ENCODE measurements at regions not wholly inside any gene's neighbourhood (a gene's known extent, or its start where the extent isn't known, plus 50 kb on each side); places are given as distances from the start of the nearest gene placed in this dataset.
A peak's percentile ranks its signal among the peaks of the same experiment; 100 is the strongest.

DNA sequence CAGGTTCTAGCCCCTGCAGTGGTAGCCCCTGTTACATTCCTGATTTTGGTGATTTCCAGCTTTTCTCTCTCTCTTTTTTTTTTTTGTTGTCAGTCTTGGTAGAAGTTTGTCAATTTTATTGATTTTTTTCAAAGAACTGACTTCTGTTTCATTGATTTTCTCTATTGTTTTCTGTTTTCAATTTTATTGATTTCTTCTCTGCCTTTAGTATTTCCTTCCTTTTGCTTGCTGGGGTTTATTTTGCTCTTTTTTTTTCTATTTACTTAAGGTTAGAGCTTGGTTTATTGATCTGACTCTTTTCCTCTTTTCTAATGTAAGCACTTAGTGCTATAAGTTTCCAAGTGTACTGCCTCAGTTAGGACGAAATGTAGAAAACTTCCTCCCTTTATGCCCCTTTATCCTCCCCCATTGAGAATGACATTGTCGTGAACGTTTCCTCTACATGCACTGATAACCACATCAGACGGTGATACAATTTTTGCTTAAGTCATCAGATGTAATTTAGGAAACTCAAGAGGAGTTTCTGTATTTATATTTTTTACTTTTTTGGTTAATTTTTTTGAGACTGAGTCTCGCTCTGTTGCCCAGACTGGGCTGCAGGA, 81.1 kb upstream of the HS6ST1 start:
- TF ChIP-seq CTCF (IDR thresholded peaks at IDR 0.05) = no peak
- Histone ChIP-seq H3K27me3 (ENCODE audit: insufficient read depth in 3 of 3, low read length in 2 of 3) (no peaks in the 10 kb centered on the region), H3K4me1 (no peaks in the 10 kb centered on the region), H3K9me3 (no peaks in the 10 kb centered on the region), H3K36me3 (ENCODE audit: insufficient read depth in 1 of 2, low read depth in 1 of 2) (no peaks in the 10 kb centered on the region), H3K4me3 (no peak overlapping the region), H3K27ac (no peak overlapping the region)
- ATAC-seq (no peak), DNase-seq (no peak)
- WGBS, 3 donors = 67 to 79% (median 72%) methylated on average over 5 of the region's 5 CpGs
- intact Hi-C loops (cut with DNase I) = no loop called here

- Histone ChIP-seq H3K27ac (no peak overlapping the region), H3K36me3 (ENCODE audit: insufficient read depth in 1 of 2, low read depth in 1 of 2) (no peaks in the 10 kb centered on the region), H3K9me3 (no peaks in the 10 kb centered on the region), H3K4me3 (no peak overlapping the region), H3K27me3 (ENCODE audit: insufficient read depth in 3 of 3, low read length in 2 of 3) (no peaks in the 10 kb centered on the region), H3K4me1 (no peaks in the 10 kb centered on the region)
- DNase-seq (peak in 1 of 2 donors; percentile 12), ATAC-seq (no peak)
- no peak for TF ChIP-seq CTCF (IDR thresholded peaks at IDR 0.05)
- 93 to 97% (median 96%) methylated on average over 8 of the region's 8 CpGs for WGBS, 3 donors
- intact Hi-C loops (cut with DNase I) = no loop called here
Observed at GRCh38 chr2:128401680-128402079, 83.0 kb upstream of the HS6ST1 start.

GRCh38 chr2:128402911-128403670, 84.4 kb upstream of the HS6ST1 start:
- 72 to 91% (median 82%) methylated on average over 12 to 13 of the region's 13 CpGs for WGBS, 3 donors

GRCh38 chr2:128403814-128404708, 85.4 kb upstream of the HS6ST1 start:
- H3K36me3 ChIP-seq (ENCODE audit: insufficient read depth in 1 of 2, low read depth in 1 of 2) = no peaks in the 10 kb centered on the region
- WGBS, 3 donors = 92 to 97% (median 96%) methylated on average over 5 of the region's 5 CpGs
- no peak overlapping the region for H3K27ac ChIP-seq
- DNase-seq = peak in 1 of 2 donors; percentile 4
- H3K9me3 ChIP-seq = no peaks in the 10 kb centered on the region
- H3K27me3 ChIP-seq (ENCODE audit: insufficient read depth in 3 of 3, low read length in 2 of 3) = no peaks in the 10 kb centered on the region
- intact Hi-C loops (cut with DNase I) = no loop called here
- TF ChIP-seq CTCF (IDR thresholded peaks at IDR 0.05) = no peak
- no peak overlapping the region for H3K4me3 ChIP-seq
- H3K4me1 ChIP-seq = no peaks in the 10 kb centered on the region
- ATAC-seq = no peak

More at GRCh38 chr2:128402911-128403670, 84.4 kb upstream of the HS6ST1 start:
- ATAC-seq (no peak), DNase-seq (peak in 1 of 2 donors; percentile 26)
- TF ChIP-seq CTCF (IDR thresholded peaks at IDR 0.05) = no peak
- Histone ChIP-seq H3K9me3 (no peaks in the 10 kb centered on the region), H3K27me3 (ENCODE audit: insufficient read depth in 3 of 3, low read length in 2 of 3) (no peaks in the 10 kb centered on the region), H3K36me3 (ENCODE audit: insufficient read depth in 1 of 2, low read depth in 1 of 2) (no peaks in the 10 kb centered on the region), H3K27ac (no peak overlapping the region), H3K4me1 (no peaks in the 10 kb centered on the region), H3K4me3 (no peak overlapping the region)
- intact Hi-C loops (cut with DNase I) = no loop called here

Measured in psoas muscle (tissue), 7 donors.